SH-SY5Y (cell line): ENCODE measurements at regions not wholly inside any gene's neighbourhood (a gene's known extent, or its start where the extent isn't known, plus 50 kb on each side); places are given as distances from the start of the nearest gene placed in this dataset.

Experiments used
- GATA2 ChIP-seq: IDR thresholded peaks from 2 replicates; pipeline ENCODE4 v1.6.1; 2011; ENCODE audit warnings: mild to moderate bottlenecking, low read depth, low read length
- GATA3 ChIP-seq: IDR thresholded peaks from 2 replicates; pipeline ENCODE4 v1.6.1; 2011; ENCODE audit warnings: low read depth, mild to moderate bottlenecking, low read length, moderate library complexity

DNA sequence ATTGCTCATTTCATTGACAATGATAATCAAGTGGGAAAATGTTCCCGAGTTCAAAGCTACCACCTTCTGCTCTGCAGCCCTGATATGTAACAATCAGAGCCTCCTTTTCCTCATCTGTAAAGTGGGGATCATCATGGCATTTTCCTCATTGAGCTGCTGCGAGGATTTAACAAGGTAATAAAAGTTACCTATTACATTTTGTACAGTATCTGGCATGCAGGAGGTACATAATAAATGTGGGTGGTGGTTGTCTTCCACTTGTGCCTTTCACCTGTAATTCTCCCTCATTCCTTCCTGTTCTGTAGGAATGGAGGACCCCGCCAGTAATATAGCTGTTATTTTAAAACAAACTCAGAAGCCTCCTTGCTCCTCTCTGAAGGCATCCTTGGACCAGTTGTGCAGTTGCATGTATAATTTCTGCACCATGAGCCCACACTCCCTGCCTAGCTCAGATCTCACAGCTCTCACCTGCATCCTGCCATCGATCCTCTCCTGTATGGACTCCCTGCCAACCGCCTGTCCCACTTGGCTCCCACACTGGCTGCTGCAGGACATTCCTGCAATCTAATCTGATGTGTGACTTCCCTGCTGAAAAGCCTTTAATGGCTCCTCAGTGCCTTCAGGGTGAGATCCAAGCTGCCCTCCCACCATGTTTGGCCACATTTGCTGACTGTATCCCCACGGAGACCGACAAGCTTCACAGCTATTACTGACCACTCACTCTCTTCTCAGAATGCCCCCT, 350.4 kb downstream of the EN1 start:
- TF ChIP-seq GATA2 (no peak), GATA3 (no peak)

DNA sequence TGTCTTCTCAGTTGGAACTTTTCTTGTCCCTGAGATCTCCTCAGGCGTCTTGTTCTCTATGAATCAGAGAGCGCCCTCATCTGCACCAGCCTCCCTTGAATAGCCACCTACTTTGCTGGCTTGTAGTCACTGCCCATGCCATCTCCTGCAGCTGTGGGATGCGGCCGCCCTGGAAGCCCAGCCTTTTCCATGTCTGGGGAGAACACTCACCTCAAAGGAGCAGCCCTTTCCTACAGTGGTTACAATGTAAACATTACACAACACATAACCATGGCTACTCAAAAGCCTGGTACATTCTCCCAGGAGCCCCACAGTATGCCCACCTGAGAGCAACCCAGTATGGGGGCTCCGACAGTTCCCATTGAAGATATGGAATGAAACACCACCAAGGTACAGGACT, 351.0 kb downstream of the EN1 start:
- no peak for TF ChIP-seq GATA3
- no peak for TF ChIP-seq GATA2

DNA sequence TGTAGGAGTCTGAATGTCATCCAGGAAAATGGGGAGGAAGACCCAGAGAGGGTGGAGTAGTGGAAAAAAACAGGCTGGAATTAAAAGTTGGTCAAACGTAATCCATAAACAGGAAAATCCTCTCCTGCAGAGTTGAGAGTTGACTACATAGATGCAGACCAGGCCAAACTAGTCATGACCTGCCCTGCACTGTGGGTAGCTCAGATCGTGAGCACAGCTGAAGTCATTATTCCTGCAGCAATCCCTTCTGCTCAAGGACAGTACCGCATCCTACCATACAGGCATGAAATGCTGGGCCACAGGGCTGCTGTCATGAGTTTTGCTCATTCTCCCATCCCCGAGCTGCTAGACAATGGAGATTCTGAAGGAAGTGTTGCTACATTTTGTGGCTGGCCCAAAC, 352.2 kb downstream of the EN1 start:
- TF ChIP-seq GATA2 (no peak), GATA3 (no peak)

DNA sequence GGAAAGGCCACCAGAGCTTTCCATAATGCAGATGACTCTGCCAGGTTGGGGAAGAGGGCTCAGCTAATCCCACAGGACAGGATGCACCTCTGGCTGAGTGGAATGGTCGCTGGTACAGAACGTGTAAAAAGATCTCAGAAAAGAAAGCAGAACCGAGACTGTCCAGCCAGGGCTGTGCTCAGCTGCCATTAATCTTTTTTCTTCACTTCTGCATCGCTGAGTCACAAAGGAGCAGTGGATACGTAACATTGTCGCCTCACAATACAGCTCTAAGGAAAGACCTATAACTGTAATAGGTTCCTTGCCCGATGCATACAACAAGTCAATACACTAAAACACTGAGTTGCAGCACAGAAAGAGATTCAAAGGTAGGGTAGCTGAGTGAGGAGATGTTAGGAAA, 354.2 kb downstream of the EN1 start:
- TF ChIP-seq GATA3, result no peak

DNA sequence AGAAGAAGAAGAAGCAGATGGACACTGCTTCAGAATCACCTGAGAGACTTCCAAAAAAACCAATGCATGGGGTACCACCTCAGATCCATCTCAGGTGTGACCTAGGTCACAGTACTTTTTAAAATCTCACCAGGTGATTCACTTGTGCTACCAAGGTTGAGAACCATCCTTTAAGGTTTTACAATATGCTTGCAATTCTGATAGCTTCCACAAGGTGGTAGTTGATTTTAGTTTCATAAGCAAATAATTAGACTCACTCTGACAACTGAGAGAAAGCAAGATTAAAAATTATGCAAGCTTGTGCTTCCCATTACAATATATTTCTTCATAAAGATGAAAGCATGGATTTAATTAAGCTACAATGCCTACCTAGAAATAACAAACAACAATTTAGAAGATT, 355.1 kb downstream of the EN1 start:
- TF ChIP-seq GATA2, result no peak
- no peak for TF ChIP-seq GATA3

- TF ChIP-seq GATA2, result no peak
- no peak for TF ChIP-seq GATA3
Measured at GRCh38 chr2:118490330-118490729, 357.1 kb downstream of the EN1 start.

GRCh38 chr2:118489712-118490299, 357.6 kb downstream of the EN1 start:
- TF ChIP-seq GATA3 (no peak), GATA2 (no peak)

DNA sequence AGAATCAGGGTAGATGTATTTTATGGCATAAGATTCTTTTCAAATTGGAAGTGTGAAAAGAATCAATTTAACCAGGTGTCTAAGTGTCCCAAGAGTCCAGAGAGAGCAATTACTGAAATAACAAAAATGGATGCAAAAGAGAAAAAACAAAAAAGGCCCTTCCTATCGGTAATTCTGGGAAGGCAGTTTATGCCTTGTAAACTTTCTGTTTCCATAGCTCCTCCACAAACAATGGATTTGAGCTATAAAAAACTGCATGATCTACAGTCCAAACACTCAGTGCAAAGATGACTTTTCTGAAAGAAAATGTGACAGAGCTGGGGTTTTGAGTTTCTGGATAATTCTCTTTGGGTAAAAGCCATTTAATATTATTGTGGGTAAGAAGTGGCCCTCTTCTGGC, 366.1 kb downstream of the EN1 start:
- no peak for TF ChIP-seq GATA3
- no peak for TF ChIP-seq GATA2

- TF ChIP-seq GATA3 (no peak), GATA2 (no peak)
Measured at GRCh38 chr2:118479020-118479419, 368.4 kb downstream of the EN1 start.

- no peak for TF ChIP-seq GATA3
Measured at GRCh38 chr2:118477111-118477862, 370.2 kb downstream of the EN1 start.

- no peak for TF ChIP-seq GATA3
- TF ChIP-seq GATA2, result no peak
Measured at GRCh38 chr2:118475622-118476205, 371.7 kb downstream of the EN1 start.

DNA sequence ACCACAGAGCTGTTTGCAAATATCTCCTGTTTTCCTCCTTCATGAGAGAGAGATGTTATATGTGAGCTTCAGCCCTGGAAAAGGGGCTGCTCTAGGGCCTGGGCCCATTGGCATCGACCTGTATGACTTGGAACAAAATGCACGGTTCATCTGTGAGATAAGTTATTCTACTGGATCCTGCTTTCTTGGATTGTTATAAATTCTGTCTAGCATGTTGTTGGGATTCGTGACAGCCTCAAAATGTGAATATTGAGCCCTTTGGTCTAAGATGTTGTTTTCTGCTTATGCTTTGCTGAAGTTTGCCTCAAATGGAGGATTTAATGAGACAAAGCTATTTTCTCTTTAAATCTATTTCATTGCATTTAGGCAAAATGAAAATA, 372.9 kb downstream of the EN1 start:
- no peak for TF ChIP-seq GATA3
- no peak for TF ChIP-seq GATA2

GRCh38 chr2:118473846-118474540, 373.5 kb downstream of the EN1 start:
- TF ChIP-seq GATA2 (no peak), GATA3 (no peak)

- TF ChIP-seq GATA2, result no peak
Measured at GRCh38 chr2:118473241-118473640, 374.2 kb downstream of the EN1 start.
